ENCODE measurements at regions not wholly inside any gene's neighbourhood (a gene's known extent, or its start where the extent isn't known, plus 50 kb on each side); places are given as distances from the start of the nearest gene placed in this dataset.

DNA sequence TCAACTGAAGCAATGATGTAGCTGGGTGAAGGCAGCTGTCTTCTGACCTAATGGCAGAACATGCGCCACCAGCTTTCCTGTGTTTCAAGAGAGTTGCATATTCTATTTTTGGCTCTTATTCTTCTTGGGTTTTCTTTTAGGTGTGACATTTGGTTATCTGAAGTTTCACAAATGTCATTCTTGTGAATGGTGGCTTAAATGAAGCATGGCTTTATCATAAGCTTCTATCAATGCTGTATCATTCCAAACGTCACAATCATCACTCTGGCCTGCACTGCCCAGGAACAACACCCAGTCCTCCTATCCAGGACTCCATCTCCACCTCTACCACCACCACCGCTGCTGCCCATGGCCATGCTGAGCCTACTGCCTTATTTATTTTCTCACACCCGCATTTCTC lies 69.7 kb upstream of the WWC2 start:
- DNase-seq (no peak), ATAC-seq (no peak)
- intact Hi-C loops (cut with DNase I, micrococcal nuclease) = no loop called here
- TF ChIP-seq, protein P1, sequence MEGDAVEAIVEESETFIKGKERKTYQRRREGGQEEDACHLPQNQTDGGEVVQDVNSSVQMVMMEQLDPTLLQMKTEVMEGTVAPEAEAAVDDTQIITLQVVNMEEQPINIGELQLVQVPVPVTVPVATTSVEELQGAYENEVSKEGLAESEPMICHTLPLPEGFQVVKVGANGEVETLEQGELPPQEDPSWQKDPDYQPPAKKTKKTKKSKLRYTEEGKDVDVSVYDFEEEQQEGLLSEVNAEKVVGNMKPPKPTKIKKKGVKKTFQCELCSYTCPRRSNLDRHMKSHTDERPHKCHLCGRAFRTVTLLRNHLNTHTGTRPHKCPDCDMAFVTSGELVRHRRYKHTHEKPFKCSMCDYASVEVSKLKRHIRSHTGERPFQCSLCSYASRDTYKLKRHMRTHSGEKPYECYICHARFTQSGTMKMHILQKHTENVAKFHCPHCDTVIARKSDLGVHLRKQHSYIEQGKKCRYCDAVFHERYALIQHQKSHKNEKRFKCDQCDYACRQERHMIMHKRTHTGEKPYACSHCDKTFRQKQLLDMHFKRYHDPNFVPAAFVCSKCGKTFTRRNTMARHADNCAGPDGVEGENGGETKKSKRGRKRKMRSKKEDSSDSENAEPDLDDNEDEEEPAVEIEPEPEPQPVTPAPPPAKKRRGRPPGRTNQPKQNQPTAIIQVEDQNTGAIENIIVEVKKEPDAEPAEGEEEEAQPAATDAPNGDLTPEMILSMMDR (IDR thresholded peaks at IDR 0.05) = no peak
- Histone ChIP-seq H3K4me3 (no peak overlapping the region), H3K4me1 (ENCODE audit: low read depth) (no peaks in the 10 kb centered on the region), H3K9me3 (no peaks in the 10 kb centered on the region), H3K36me3 (ENCODE audit: low read depth) (no peaks in the 10 kb centered on the region)

DNA sequence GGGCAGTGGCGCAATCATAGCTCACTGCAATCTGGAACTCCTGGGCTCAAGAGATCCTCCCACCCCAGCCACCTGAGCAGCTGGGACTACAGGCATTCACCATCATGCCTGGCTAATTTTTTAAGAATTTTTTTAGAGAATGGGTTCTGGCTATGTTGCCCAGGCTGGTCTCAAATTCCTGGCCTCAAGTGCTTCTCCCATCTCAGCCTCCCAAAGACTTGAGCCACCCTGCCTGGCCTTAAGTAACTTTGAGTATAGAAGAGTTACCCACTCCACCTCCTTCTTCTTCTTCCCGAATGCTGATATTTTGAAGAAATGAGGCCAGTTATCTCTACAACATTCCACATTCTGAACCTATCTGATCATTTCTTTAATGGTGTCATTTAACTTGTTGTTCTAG lies 72.4 kb upstream of the WWC2 start:
- H3K4me1 ChIP-seq (ENCODE audit: low read depth) = no peaks in the 10 kb centered on the region
- intact Hi-C loops (cut with DNase I, micrococcal nuclease) = no loop called here
- H3K9me3 ChIP-seq = no peaks in the 10 kb centered on the region
- H3K36me3 ChIP-seq (ENCODE audit: low read depth) = no peaks in the 10 kb centered on the region
- no peak overlapping the region for H3K4me3 ChIP-seq
- ATAC-seq = no peak
- TF ChIP-seq, protein P1 (IDR thresholded peaks at IDR 0.05) = no peak
- DNase-seq = no peak

DNA sequence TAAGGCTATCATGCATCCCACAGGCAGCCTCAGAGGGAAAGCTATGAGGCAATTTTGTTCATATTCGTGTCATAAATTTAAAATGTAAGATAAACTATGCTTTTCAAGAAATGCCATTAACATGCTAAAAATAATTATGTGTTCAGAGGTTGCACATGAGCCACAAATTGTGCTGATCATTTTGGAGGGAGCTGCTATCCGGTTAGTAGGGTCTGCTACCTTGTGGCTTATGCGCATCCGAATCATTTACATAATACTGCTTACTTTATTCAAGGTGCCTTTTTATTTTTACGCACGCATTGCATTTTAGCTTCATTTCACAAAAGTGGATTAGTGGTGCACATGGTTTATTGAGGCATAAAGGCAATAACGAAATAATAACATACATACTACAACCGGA lies 76.4 kb upstream of the WWC2 start:
- TF ChIP-seq, protein P1 (IDR thresholded peaks at IDR 0.05) = no peak

DNA sequence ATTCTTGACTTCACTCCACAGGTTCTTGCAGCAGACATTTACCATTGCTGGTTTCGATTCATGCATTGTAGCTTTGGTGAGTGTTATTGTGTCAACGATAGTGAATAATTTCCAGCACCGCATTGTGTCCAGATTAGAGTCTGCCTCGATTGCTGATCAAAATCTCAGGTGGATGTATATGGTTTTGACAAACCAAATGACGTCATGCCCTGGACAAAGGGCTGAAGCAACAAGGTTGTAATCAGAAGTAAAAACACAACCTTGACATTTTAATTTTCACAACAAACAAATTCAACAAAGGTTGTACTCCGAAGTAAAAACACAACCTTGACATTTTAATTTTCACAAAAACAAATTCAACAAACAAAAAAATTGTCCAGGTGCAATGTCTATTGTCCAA lies 81.1 kb upstream of the WWC2 start:
- Histone ChIP-seq H3K4me1 (ENCODE audit: low read depth) (no peaks in the 10 kb centered on the region), H3K9me3 (no peaks in the 10 kb centered on the region), H3K36me3 (ENCODE audit: low read depth) (no peaks in the 10 kb centered on the region), H3K4me3 (no peak overlapping the region)
- intact Hi-C loops (cut with DNase I, micrococcal nuclease) = no loop called here
- ATAC-seq = no peak
- TF ChIP-seq, protein P1 (IDR thresholded peaks at IDR 0.05) = no peak
- no peak for DNase-seq

More for the DNA sequence above, 76.4 kb upstream of the WWC2 start:
- H3K4me1 ChIP-seq (ENCODE audit: low read depth) = no peaks in the 10 kb centered on the region
- no peak for DNase-seq
- intact Hi-C loops (cut with DNase I, micrococcal nuclease) = no loop called here
- no peak for ATAC-seq
- no peaks in the 10 kb centered on the region for H3K9me3 ChIP-seq
- H3K36me3 ChIP-seq (ENCODE audit: low read depth) = no peaks in the 10 kb centered on the region
- H3K4me3 ChIP-seq = no peak overlapping the region

DNA sequence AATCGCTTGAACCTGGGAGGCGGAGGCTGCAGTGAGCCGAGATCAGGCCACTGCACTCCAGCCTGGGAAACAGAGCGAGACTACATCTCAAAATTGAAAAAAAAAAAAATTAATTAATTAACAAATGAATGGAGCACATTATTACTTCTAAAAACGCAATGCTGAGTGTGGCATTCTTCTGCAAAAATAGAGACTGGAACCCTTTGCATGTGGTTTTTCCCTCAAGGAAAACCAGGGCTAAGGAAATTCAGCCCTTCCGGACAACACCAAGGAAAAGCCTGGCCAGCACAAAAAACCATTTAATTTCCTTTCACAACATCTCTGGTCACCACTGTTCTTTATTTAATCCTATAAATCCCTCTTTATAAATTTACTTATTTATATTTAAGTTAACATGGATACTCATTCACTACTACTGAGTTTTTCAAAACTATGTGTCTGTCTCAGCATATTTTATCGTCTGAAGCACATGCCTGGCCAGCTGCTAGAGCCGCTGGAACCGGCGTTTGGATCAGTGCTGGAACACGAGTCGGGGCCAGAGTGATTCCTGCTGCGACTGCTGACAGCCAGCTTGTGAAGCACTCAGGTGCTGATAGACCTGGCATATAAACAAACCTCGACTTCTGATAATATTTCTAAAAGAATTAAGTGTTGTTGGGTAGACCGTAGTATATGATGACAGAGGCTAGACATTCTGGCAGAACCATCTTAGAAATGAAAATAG lies 84.5 kb upstream of the WWC2 start:
- no peaks in the 10 kb centered on the region for H3K9me3 ChIP-seq
- no peaks in the 10 kb centered on the region for H3K4me1 ChIP-seq (ENCODE audit: low read depth)
- TF ChIP-seq, protein P1 (IDR thresholded peaks at IDR 0.05) = no peak
- intact Hi-C loops (cut with DNase I, micrococcal nuclease) = no loop called here
- H3K36me3 ChIP-seq (ENCODE audit: low read depth) = no peaks in the 10 kb centered on the region
- no peak overlapping the region for H3K4me3 ChIP-seq
- DNase-seq (no peak), ATAC-seq (no peak)

DNA sequence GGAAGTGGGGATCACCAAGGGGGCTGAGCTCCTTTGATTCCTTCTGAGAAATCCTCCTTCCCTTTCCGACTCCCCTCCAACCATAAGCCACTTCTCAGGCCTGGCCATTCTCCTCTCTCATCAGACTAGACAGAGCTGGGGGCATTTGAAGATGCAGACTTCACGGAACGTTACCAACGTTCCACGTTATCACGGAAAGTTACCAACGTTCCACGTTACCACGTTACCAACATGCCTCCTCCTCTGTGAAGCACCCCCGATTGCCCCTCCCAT lies 85.4 kb upstream of the WWC2 start:
- TF ChIP-seq, protein P1 (IDR thresholded peaks at IDR 0.05) = no peak
- no peaks in the 10 kb centered on the region for H3K4me1 ChIP-seq (ENCODE audit: low read depth)
- H3K9me3 ChIP-seq = no peaks in the 10 kb centered on the region
- no peaks in the 10 kb centered on the region for H3K36me3 ChIP-seq (ENCODE audit: low read depth)
- no peak overlapping the region for H3K4me3 ChIP-seq
- ATAC-seq = no peak
- DNase-seq = no peak
- intact Hi-C loops (cut with DNase I, micrococcal nuclease) = no loop called here
